HG03103 (cell line): ENCODE measurements at regions not wholly inside any gene's neighbourhood (a gene's known extent, or its start where the extent isn't known, plus 50 kb on each side); places are given as distances from the start of the nearest gene placed in this dataset.
"Not testable (repeated sequence)": the region's sequence is repeated elsewhere in the genome, so short reads cannot be mapped to it uniquely, and the experiment has no call there.

Source experiments
- ATAC-seq: cut with Tn5 transposase; IDR thresholded peaks from one replicate; pipeline ENCODE4 v1.9.1; 2021; ENCODE audit warnings: low read depth; ENCODE audit not compliant: unreplicated experiment

- not testable (repeated sequence) for ATAC-seq
Measured at GRCh38 chr15:21024235-21024987, 158.3 kb upstream of the POTEB2 start.

- ATAC-seq, result not testable (repeated sequence)
Measured at GRCh38 chr15:21018176-21018575, 152.1 kb upstream of the POTEB2 start.

GRCh38 chr15:21017326-21017725 lies 151.2 kb upstream of the POTEB2 start:
- ATAC-seq, result not testable (repeated sequence)

DNA sequence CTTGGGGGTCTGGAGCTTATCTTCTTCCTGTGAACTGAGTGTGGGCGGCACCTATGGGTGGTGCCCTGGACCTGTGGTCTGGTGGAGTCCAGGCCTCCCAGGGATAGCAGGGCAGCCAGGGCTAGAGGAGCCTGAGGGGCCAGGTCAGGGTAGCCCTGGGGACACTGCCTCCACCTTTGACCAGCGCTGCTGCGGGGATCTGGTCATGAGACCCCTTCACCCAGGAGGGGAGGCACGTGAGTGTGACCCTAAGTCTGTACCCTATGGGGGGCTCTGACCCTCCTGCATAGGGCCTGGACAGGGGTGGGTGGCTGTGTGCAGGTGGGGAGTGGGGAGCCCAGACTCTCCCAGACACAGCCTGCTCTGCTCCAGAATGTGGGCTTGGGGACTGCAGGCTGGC lies 150.5 kb upstream of the POTEB2 start:
- not testable (repeated sequence) for ATAC-seq

DNA sequence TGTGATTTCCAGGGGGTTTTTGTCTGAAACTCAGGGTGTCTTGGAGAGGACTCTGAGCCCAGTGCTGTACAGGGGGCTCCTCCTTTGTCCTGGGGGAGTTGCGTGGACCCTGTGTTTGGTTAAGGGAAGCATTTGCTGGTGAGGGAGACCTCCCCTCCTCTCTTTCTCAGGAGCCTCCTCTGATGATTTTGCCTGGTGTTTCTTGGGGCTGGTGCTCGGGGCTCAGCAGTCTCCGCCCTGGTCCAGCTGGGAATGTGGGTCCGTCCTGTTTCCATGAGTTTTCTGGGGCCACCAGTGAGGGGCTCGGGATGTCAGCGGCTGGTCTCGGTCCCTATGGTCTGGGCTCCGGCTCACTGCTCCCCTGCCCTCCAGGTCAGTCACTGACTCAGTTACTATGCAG lies 149.1 kb upstream of the POTEB2 start:
- ATAC-seq, result not testable (repeated sequence)

- not testable (repeated sequence) for ATAC-seq
Measured at GRCh38 chr15:21013308-21013707, 147.2 kb upstream of the POTEB2 start.

DNA sequence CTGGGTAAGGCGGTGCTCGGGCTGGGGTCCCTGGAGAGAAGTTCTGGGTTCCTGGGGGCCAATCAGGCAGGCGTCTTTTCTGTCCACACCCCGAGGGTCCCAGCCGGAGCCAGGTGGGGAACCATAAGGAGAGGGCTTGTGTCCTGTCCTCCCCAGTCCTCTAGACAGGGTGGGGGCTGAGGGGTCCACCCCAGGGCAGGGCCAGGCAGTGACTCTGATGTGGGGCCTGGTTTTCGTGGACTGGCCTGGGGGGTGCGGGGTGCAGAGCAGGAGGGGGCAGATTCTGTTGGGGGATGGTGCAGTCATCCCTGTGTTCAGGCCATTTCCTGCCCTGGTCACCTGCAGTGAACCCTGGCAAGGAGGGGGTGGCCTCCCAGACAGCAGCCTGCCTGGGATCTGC lies 143.5 kb upstream of the POTEB2 start:
- ATAC-seq, result not testable (repeated sequence)

- ATAC-seq, result not testable (repeated sequence)
Measured at GRCh38 chr15:21003459-21003858, 137.3 kb upstream of the POTEB2 start.

DNA sequence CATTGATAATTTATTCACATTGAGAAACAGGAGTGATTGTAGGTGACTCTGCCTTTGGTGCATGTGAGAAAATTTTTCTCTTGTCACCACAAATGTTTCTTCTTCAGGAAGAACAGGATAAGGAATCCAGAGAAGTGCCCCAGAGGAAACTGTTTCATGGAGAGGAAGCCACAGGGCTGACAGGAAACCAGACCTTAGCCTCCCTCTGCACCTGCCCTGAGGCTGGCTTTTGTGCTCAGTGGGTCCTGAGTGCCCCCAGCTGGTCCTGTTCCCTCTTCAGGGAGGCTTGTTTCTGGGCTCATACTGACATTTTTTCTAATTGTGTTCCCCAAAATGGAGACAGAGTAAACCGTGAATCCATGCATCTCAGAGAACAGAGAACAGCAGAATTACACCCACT lies 135.8 kb upstream of the POTEB2 start:
- ATAC-seq, result not testable (repeated sequence)

DNA sequence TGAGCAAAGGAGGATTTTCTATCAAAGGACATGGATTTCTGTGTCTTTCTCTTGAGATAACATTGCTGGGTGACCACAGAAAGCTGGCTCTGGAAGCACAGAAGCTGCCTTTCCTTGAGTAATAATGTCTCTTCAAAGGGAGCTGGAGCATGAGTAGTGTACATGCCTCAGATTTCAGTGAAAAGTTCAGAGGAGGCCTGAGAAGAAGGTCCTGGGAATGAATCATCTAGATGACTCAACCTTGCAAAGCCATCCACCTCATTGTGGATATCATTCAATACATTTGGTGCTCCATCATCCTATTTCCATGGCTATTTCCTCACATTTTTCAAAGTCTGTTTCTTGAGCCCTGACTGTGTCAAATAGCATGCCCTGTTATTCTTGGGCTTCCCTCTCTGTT lies 125.6 kb upstream of the POTEB2 start:
- ATAC-seq, result not testable (repeated sequence)

- not testable (repeated sequence) for ATAC-seq
Measured at GRCh38 chr15:20991253-20991652, 125.1 kb upstream of the POTEB2 start.

DNA sequence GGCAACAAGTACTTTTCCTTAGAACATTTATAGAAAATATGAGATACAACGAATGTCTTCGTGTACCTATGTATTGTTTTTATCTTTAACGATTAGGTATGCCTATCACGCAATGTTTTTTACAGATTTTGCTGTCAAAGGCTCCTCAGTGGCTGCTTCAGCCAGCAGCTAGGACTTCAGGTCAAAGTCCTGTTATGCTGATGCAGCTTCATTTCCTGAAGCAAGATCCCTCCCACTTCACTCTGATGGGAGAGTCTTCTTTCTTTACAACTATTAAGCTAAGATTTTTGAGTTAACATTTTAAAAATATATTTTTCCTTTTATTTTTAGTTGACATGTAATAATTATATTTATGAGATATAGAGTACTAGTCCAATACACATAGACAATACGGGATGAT lies 120.7 kb upstream of the POTEB2 start:
- ATAC-seq, result not testable (repeated sequence)

DNA sequence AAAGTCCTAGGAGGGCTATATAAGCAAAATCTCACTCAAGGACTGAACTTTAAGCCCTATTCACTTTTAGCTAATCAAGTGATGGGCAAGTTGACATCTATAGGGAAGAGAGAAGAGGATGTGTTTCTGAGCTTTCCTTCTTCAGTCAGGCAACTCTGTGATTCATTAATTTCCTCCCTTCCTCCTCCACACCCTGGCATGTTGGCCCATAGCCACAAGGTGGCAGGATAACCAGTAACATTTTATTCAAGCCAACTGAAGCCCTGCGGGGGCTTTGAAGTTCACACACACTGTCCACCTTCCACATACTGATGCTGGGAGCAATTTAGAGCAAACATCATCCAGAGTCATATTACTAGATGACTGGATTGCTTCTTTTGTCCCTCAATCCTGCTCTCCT lies 111.9 kb upstream of the POTEB2 start:
- ATAC-seq, result peak; percentile 89

- ATAC-seq, result not testable (repeated sequence)
Measured at GRCh38 chr15:20972762-20973161, 106.6 kb upstream of the POTEB2 start.

DNA sequence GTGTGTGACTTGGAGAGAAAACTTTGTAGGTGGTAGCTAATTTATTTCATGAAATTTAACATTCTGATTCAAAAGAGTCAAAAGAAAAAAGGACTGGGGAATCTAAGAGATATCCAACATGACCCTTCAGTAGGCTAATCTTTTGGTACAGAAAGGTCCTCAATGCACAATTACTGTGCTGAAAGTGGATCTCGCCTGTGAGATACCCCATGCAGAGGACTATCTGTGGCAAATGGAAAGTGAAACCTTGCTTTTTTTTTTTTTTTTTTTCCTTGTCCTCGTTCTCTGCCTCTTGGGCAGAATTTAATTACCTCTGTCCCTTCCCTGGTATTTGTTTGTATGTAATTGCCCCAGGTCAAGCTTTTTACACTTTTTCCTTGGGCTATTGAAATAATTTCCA lies 93.2 kb upstream of the POTEB2 start:
- ATAC-seq, result not testable (repeated sequence)

GRCh38 chr15:20929322-20929721 lies 63.2 kb upstream of the POTEB2 start:
- not testable (repeated sequence) for ATAC-seq
